ENCODE measurements at regions not wholly inside any gene's neighbourhood (a gene's known extent, or its start where the extent isn't known, plus 50 kb on each side); places are given as distances from the start of the nearest gene placed in this dataset.
A peak's percentile ranks its signal among the peaks of the same experiment; 100 is the strongest.

DNA sequence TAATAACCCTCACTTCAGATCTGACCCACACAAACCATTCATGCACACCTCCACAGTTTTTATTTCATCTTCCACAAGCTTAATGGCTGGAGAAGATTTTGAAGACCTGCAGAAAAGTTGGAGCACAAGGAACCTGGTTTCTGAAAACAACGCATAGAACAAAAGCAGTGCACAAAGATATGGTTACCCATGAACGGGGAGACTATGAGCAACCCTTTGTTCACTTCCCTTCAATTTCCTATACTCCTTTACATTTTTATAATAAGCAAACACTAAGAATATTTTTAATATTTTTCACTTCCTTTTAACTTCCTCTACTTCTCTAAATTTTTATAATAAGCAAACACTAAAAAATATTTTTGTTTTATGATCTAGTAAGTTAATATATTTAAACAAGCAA, 103.5 kb upstream of the UBE2E2 start (continued):
- TF ChIP-seq, protein P1, sequence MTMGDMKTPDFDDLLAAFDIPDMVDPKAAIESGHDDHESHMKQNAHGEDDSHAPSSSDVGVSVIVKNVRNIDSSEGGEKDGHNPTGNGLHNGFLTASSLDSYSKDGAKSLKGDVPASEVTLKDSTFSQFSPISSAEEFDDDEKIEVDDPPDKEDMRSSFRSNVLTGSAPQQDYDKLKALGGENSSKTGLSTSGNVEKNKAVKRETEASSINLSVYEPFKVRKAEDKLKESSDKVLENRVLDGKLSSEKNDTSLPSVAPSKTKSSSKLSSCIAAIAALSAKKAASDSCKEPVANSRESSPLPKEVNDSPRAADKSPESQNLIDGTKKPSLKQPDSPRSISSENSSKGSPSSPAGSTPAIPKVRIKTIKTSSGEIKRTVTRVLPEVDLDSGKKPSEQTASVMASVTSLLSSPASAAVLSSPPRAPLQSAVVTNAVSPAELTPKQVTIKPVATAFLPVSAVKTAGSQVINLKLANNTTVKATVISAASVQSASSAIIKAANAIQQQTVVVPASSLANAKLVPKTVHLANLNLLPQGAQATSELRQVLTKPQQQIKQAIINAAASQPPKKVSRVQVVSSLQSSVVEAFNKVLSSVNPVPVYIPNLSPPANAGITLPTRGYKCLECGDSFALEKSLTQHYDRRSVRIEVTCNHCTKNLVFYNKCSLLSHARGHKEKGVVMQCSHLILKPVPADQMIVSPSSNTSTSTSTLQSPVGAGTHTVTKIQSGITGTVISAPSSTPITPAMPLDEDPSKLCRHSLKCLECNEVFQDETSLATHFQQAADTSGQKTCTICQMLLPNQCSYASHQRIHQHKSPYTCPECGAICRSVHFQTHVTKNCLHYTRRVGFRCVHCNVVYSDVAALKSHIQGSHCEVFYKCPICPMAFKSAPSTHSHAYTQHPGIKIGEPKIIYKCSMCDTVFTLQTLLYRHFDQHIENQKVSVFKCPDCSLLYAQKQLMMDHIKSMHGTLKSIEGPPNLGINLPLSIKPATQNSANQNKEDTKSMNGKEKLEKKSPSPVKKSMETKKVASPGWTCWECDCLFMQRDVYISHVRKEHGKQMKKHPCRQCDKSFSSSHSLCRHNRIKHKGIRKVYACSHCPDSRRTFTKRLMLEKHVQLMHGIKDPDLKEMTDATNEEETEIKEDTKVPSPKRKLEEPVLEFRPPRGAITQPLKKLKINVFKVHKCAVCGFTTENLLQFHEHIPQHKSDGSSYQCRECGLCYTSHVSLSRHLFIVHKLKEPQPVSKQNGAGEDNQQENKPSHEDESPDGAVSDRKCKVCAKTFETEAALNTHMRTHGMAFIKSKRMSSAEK (CRISPR knock-in tag; IDR thresholded peaks at IDR 0.05; ENCODE audit: borderline replicate concordance), result no peak
- no peak for TF ChIP-seq IRF2 (CRISPR knock-in tag; IDR thresholded peaks at IDR 0.05; ENCODE audit: borderline replicate concordance, low read depth)
- TF ChIP-seq NR3C1 (CRISPR knock-in tag; conservative IDR thresholded peaks at IDR 0.05; ENCODE audit: low read depth), result no peak

DNA sequence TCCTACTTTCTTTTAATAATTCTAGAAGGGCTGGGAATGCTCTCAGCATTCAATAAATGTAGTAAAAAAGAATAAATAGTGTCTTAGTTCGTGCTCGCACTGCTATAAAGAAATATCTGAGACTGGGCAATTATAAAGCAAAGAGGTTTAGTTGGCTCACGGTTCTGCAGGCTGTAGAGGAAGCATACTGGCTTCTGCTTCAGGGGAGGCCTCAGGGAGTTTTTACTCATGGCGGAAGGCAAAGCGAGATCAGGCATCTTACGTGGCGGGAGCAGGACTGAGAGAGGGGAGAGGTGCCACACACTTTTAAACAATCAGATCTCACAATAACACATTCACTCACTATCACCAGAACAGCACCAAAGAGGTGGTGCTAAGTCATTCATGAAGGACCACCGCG, 103.0 kb upstream of the UBE2E2 start:
- no peaks in the 10 kb centered on the region for H3K36me3 Mint-ChIP-seq
- no peak for DNase-seq (ENCODE audit: low spot score)
- peaks cover 11% of the 10 kb centered on the region for H3K4me1 Mint-ChIP-seq
- H3K27ac Mint-ChIP-seq, result no peak overlapping the region
- H3K9me3 Mint-ChIP-seq, result no peaks in the 10 kb centered on the region
- TF ChIP-seq SP1 (CRISPR knock-in tag; conservative IDR thresholded peaks at IDR 0.05) (no peak), ZNF138 (CRISPR knock-in tag; conservative IDR thresholded peaks at IDR 0.05) (no peak), MYBL2 (CRISPR knock-in tag; IDR thresholded peaks at IDR 0.05) (no peak), NFE2L1 (CRISPR knock-in tag; IDR thresholded peaks at IDR 0.05) (no peak), NFYB (CRISPR knock-in tag; conservative IDR thresholded peaks at IDR 0.05; ENCODE audit: low read depth) (no peak), FOXK1 (CRISPR knock-in tag; IDR thresholded peaks at IDR 0.05) (no peak), FOXJ3 (CRISPR knock-in tag; IDR thresholded peaks at IDR 0.05; ENCODE audit: borderline replicate concordance) (no peak), EMX1 (CRISPR knock-in tag; IDR thresholded peaks at IDR 0.05) (no peak)
- TF ChIP-seq, protein P2, sequence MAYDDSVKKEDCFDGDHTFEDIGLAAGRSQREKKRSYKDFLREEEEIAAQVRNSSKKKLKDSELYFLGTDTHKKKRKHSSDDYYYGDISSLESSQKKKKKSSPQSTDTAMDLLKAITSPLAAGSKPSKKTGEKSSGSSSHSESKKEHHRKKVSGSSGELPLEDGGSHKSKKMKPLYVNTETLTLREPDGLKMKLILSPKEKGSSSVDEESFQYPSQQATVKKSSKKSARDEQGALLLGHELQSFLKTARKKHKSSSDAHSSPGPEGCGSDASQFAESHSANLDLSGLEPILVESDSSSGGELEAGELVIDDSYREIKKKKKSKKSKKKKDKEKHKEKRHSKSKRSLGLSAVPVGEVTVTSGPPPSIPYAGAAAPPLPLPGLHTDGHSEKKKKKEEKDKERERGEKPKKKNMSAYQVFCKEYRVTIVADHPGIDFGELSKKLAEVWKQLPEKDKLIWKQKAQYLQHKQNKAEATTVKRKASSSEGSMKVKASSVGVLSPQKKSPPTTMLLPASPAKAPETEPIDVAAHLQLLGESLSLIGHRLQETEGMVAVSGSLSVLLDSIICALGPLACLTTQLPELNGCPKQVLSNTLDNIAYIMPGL (CRISPR knock-in tag; IDR thresholded peaks at IDR 0.05), result no peak
- TF ChIP-seq, protein P3, sequence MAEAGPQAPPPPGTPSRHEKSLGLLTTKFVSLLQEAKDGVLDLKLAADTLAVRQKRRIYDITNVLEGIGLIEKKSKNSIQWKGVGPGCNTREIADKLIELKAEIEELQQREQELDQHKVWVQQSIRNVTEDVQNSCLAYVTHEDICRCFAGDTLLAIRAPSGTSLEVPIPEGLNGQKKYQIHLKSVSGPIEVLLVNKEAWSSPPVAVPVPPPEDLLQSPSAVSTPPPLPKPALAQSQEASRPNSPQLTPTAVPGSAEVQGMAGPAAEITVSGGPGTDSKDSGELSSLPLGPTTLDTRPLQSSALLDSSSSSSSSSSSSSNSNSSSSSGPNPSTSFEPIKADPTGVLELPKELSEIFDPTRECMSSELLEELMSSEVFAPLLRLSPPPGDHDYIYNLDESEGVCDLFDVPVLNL (CRISPR knock-in tag; IDR thresholded peaks at IDR 0.05; ENCODE audit: borderline replicate concordance, low read depth), result no peak
- CTCF ChIA-PET, result no interaction called here
- no peaks in the 10 kb centered on the region for H3K27me3 Mint-ChIP-seq (ENCODE audit: low read depth)
- POLR2A ChIA-PET, result no interaction called here
- H3K4me3 Mint-ChIP-seq, result no peak overlapping the region
- ATAC-seq, result no peak

DNA sequence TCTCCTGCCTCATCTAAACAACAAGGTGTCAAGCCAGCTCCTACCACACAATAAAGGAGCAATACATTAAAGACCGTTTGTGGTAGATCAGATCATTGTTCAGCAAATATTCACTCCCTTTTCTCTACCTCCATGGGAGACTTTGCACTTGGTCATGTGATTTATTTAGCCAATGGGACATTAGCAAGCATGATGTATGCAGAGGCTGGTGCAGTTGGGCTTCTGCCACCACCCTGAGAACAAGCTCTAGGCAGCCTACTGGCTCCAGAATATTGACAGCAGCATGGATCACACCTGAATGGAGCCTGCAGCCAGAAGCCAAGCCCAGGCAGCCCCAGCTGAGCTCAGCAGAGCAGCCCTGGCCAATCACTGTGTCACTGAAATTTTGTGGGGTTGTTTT, 99.4 kb upstream of the UBE2E2 start:
- POLR2A ChIA-PET, result no interaction called here
- H3K27me3 Mint-ChIP-seq (ENCODE audit: low read depth), result no peaks in the 10 kb centered on the region
- no peak overlapping the region for H3K4me3 Mint-ChIP-seq
- H3K27ac Mint-ChIP-seq, result no peak overlapping the region
- no peaks in the 10 kb centered on the region for H3K9me3 Mint-ChIP-seq
- CTCF ChIA-PET, result no interaction called here
- H3K36me3 Mint-ChIP-seq, result no peaks in the 10 kb centered on the region
- TF ChIP-seq, protein P4, sequence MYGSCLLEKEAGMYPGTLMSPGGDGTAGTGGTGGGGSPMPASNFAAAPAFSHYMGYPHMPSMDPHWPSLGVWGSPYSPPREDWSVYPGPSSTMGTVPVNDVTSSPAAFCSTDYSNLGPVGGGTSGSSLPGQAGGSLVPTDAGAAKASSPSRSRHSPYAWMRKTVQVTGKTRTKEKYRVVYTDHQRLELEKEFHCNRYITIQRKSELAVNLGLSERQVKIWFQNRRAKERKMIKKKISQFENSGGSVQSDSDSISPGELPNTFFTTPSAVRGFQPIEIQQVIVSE (CRISPR knock-in tag; IDR thresholded peaks at IDR 0.05; ENCODE audit: borderline replicate concordance), result no peak
- TF ChIP-seq, protein P5, sequence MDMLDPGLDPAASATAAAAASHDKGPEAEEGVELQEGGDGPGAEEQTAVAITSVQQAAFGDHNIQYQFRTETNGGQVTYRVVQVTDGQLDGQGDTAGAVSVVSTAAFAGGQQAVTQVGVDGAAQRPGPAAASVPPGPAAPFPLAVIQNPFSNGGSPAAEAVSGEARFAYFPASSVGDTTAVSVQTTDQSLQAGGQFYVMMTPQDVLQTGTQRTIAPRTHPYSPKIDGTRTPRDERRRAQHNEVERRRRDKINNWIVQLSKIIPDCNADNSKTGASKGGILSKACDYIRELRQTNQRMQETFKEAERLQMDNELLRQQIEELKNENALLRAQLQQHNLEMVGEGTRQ (CRISPR knock-in tag; IDR thresholded peaks at IDR 0.05), result peak; percentile 58
- TF ChIP-seq NFE2L1 (CRISPR knock-in tag; IDR thresholded peaks at IDR 0.05) (no peak), SMAD3 (CRISPR knock-in tag; IDR thresholded peaks at IDR 0.05; ENCODE audit: borderline replicate concordance) (no peak)
- TF ChIP-seq, protein P6, sequence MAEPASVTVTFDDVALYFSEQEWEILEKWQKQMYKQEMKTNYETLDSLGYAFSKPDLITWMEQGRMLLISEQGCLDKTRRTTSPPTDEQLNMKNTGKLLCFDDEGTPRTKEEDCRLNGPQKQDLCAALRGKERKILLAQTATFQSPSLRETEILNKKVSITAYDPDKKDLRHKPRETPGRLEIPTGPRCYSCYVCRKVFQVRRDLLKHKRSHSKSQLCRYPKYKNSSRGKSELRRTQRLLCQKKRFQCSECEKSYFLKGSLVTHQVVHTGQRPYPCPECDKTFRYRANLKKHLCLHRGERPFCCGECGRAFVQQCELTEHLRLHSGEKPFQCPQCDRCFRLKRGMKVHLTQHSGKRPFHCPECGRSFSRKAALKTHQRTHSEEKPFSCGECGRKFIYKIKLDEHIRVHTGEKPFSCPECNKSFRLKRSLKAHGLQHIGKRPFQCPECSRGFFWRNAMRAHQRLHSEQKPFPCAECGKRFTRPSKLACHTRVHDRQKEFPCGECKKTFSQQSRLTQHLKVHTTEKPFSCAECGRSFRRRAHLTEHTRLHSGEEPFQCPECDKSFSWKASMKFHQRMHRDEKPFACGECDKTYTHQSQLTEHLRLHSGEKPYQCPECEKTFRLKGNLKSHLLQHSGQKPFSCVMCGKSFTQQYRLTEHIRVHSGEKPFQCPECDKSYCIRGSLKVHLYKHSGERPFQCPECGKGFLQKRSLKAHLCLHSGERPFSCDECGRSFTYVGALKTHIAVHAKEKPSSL (CRISPR knock-in tag; conservative IDR thresholded peaks at IDR 0.05), result no peak
- H3K4me1 Mint-ChIP-seq, result peaks cover 7% of the 10 kb centered on the region; the same call in 1 of the 2 replicates
- no peak for DNase-seq (ENCODE audit: low spot score)
- ATAC-seq, result peak; percentile 79

Measured in WTC11 (cell line).